K562 (cell line): ENCODE measurements at regions not wholly inside any gene's neighbourhood (a gene's known extent, or its start where the extent isn't known, plus 50 kb on each side); places are given as distances from the start of the nearest gene placed in this dataset.

Source experiments
- CUX1 ChIP-seq: fragments of 200-800 bp; sonication (Bioruptor generic); IDR thresholded peaks from 2 replicates; pipeline ENCODE4 v1.6.1; 2016; ENCODE audit warnings: missing genetic modification characterization, missing compliant biosample characterization
- HDAC1 ChIP-seq, 2 experiments: fragments of 450-650 bp; IDR thresholded peaks; 2 replicates each; pipeline ENCODE4 v1.6.1; 2016 to 2017; ENCODE audit warnings: inconsistent platforms in 1 of 2, mild to moderate bottlenecking in 1 of 2, moderate library complexity in 1 of 2
- PHF21A ChIP-seq: fragments of 450-650 bp; IDR thresholded peaks from 2 replicates; pipeline ENCODE4 v1.6.1; 2017; ENCODE audit warnings: low read depth, borderline replicate concordance
- RBM34 ChIP-seq: fragments of 200-400 bp; formaldehyde crosslinking; IDR thresholded peaks from 2 replicates; pipeline ENCODE4 v1.6.1; 2018; ENCODE audit warnings: low read length, borderline replicate concordance; ENCODE audit not compliant: insufficient read depth
- SMARCB1 ChIP-seq: IDR thresholded peaks from 2 replicates; pipeline ENCODE4 v1.6.1; 2011; ENCODE audit warnings: improper control_type of control experiment, low read depth; ENCODE audit not compliant: insufficient read length
- SREBF1 ChIP-seq: fragments of 150-350 bp; IDR thresholded peaks from 2 replicates; pipeline ENCODE4 v1.6.1; 2014; ENCODE audit warnings: antibody characterized with exemption, low read depth, low read length, borderline replicate concordance
- TEAD4 ChIP-seq, 2 experiments: sonication (generic) in 1 of 2; formaldehyde crosslinking in 1 of 2; IDR thresholded peaks; 2 replicates each; pipeline versions ENCODE4 v1.6.1 to v1.8.0; 2012 to 2022; ENCODE audit warnings: borderline replicate concordance in 1 of 2, inconsistent platforms in 1 of 2, low read length in 1 of 2, mild to moderate bottlenecking in 1 of 2, missing genetic modification reagents in 1 of 2
- ZNF253 ChIP-seq: fragments of 250-450 bp; sonication (Bioruptor Pico); conservative IDR thresholded peaks from 2 replicates; pipeline ENCODE4 v1.6.1; 2021; ENCODE audit warnings: mild to moderate bottlenecking
- ZNF668 ChIP-seq: fragments of 250-450 bp; sonication (Bioruptor Pico); IDR thresholded peaks from 2 replicates; pipeline ENCODE4 v1.8.0; 2022; ENCODE audit warnings: mild to moderate bottlenecking, inconsistent platforms
- TF ChIP-seq, protein P1 (sequence below), 2 experiments: fragments of 450-650 bp in 1 of 2; sonication (generic) in 1 of 2; formaldehyde crosslinking in 1 of 2; IDR thresholded peaks; 2 replicates each; pipeline versions ENCODE4 v1.7.1 to v1.9.0; 2016 to 2022; ENCODE audit warnings: inconsistent platforms in 1 of 2, mild to moderate bottlenecking in 1 of 2, missing genetic modification reagents in 1 of 2

DNA sequence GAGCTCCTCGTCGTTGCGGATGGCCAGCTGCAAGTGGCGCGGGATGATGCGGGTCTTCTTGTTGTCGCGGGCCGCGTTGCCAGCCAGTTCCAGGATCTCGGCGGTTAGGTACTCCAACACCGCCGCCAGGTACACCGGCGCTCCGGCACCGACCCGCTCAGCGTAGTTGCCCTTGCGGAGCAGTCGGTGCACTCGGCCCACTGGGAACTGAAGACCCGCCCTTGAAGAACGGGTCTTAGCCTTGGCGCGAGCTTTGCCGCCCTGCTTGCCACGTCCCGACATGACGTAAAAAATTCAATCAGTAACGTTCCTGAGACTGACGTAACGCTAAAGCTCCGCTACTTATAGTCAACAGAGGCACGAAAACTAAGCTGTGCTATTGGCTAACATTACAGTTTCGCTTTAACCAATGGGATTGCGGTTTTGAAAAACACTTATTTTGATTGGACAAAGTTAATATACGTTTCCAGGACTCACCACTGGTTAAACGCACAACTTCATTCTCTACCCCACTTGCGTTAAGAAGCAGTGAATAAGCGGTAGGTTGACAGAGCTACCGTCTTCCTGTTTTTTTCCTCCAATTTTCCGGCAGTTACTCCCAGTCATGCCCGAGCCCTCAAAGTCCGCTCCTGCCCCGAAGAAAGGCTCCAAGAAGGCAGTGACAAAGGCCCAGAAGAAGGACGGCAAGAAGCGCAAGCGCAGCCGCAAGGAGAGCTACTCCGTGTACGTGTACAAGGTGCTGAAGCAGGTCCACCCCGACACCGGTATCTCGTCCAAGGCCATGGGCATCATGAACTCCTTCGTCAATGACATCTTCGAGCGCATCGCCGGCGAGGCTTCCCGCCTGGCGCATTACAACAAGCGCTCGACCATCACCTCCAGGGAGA, 73.9 kb downstream of the OR2B2 start (continued):
- no peak for TF ChIP-seq CUX1 (CRISPR knock-in tag)
- TF ChIP-seq RBM34, result no peak
- TF ChIP-seq TEAD4 (IDR thresholded peaks at IDR 0.05; ENCODE audit: low read length), result peak; percentile 43; the same call in 1 of the 2 replicates
- no peak for TF ChIP-seq TEAD4 (CRISPR knock-in tag; IDR thresholded peaks at IDR 0.05; ENCODE audit: borderline replicate concordance)
- 0 out of 2 replicates have a peak, but pooled peaks have one; percentile 19 for TF ChIP-seq ZNF253 (CRISPR knock-in tag)
- no peak for TF ChIP-seq SREBF1
- TF ChIP-seq, protein P1, sequence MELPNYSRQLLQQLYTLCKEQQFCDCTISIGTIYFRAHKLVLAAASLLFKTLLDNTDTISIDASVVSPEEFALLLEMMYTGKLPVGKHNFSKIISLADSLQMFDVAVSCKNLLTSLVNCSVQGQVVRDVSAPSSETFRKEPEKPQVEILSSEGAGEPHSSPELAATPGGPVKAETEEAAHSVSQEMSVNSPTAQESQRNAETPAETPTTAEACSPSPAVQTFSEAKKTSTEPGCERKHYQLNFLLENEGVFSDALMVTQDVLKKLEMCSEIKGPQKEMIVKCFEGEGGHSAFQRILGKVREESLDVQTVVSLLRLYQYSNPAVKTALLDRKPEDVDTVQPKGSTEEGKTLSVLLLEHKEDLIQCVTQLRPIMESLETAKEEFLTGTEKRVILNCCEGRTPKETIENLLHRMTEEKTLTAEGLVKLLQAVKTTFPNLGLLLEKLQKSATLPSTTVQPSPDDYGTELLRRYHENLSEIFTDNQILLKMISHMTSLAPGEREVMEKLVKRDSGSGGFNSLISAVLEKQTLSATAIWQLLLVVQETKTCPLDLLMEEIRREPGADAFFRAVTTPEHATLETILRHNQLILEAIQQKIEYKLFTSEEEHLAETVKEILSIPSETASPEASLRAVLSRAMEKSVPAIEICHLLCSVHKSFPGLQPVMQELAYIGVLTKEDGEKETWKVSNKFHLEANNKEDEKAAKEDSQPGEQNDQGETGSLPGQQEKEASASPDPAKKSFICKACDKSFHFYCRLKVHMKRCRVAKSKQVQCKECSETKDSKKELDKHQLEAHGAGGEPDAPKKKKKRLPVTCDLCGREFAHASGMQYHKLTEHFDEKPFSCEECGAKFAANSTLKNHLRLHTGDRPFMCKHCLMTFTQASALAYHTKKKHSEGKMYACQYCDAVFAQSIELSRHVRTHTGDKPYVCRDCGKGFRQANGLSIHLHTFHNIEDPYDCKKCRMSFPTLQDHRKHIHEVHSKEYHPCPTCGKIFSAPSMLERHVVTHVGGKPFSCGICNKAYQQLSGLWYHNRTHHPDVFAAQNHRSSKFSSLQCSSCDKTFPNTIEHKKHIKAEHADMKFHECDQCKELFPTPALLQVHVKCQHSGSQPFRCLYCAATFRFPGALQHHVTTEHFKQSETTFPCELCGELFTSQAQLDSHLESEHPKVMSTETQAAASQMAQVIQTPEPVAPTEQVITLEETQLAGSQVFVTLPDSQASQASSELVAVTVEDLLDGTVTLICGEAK (IDR thresholded peaks at IDR 0.05), result no peak
- TF ChIP-seq, protein P1 (CRISPR knock-in tag; IDR thresholded peaks at IDR 0.05), result 0 out of 2 replicates have a peak, but pooled peaks have one; percentile 30
- peak in 1 of 2 experiments; percentile 76; a peak in 2 of 4 replicates for TF ChIP-seq HDAC1 (IDR thresholded peaks at IDR 0.05)
- no peak for TF ChIP-seq PHF21A
- TF ChIP-seq ZNF668 (CRISPR knock-in tag), result peak; percentile 55; the same call in 1 of the 2 replicates
- TF ChIP-seq SMARCB1, result no peak
